IMR-90 (cell line): ENCODE measurements at regions not wholly inside any gene's neighbourhood (a gene's known extent, or its start where the extent isn't known, plus 50 kb on each side); places are given as distances from the start of the nearest gene placed in this dataset.

Source experiments
- ATAC-seq: fragments of 200-7000 bp; cut with Tn5 transposase; 2 replicates; pipeline ENCODE4 v1.9.1; 2020; ENCODE audit warnings: low read depth, mild to moderate bottlenecking, moderate library complexity
- BruUV-seq: library from RNA; stranded (reverse); fragments of 400-500 nt; replicated peaks from 2 replicates; lab custom pipeline; 2021; lab: Mats Ljungman, UMichigan
- CTCF ChIA-PET: fragments of 300-600 bp; formaldehyde crosslinking; extraction: SDS; loops from one replicate; lab custom pipeline; 2021; ENCODE audit warnings: antibody characterized with exemption; lab: Yijun Ruan, JAX
- POLR2A ChIA-PET: fragments of 300-600 bp; sonication (Branson Sonifier 250); formaldehyde crosslinking; loops from one replicate; lab custom pipeline; 2022; ENCODE audit warnings: antibody characterized with exemption; ENCODE audit not compliant: unreplicated experiment; lab: Charles Lee
- DNase-seq: peaks from one replicate; pipeline ENCODE4 v3.0.0; 2013
- H2AFZ ChIP-seq: replicated peaks from 2 replicates; pipeline ENCODE3; 2013; ENCODE audit warnings: low read length, mild to moderate bottlenecking; ENCODE audit not compliant: poor library complexity
- H2AK5ac ChIP-seq: 2 replicates; pipeline ENCODE4 v1.6.1; 2013; ENCODE audit warnings: low read depth, low read length, inconsistent platforms
- H2AK9ac ChIP-seq: replicated peaks from 2 replicates; pipeline ENCODE3; 2013; ENCODE audit warnings: mild to moderate bottlenecking, low read depth, low read length, moderate library complexity; ENCODE audit not compliant: poor library complexity
- H2BK120ac ChIP-seq: 2 replicates; pipeline ENCODE4 v1.6.1; 2013; ENCODE audit warnings: low read depth, low read length, inconsistent platforms
- H2BK15ac ChIP-seq: 3 replicates; pipeline ENCODE4 v1.6.1; 2013; ENCODE audit warnings: low read depth, low read length, inconsistent platforms
- H2BK20ac ChIP-seq: 2 replicates; pipeline ENCODE4 v1.6.1; 2013; ENCODE audit warnings: low read depth, mild to moderate bottlenecking, inconsistent platforms, low read length, moderate library complexity
- H2BK5ac ChIP-seq: 2 replicates; pipeline ENCODE4 v1.6.1; 2013; ENCODE audit warnings: mild to moderate bottlenecking, low read depth, low read length, inconsistent platforms; ENCODE audit not compliant: poor library complexity, severe bottlenecking
- H3K14ac ChIP-seq: replicated peaks from 2 replicates; pipeline ENCODE4 v1.6.1; 2013; ENCODE audit warnings: low read depth, low read length, inconsistent platforms
- H3K18ac ChIP-seq: 2 replicates; pipeline ENCODE4 v1.6.1; 2013; ENCODE audit warnings: low read depth, low read length, control low read depth
- H3K23ac ChIP-seq: 2 replicates; pipeline ENCODE4 v1.6.1; 2013; ENCODE audit warnings: low read depth, low read length, inconsistent platforms
- H3K27ac ChIP-seq: 2 replicates; pipeline ENCODE4 v1.5.1; 2013; ENCODE audit warnings: mild to moderate bottlenecking, control low read depth, low read length; ENCODE audit not compliant: insufficient read depth
- H3K27me3 ChIP-seq: 2 replicates; pipeline ENCODE4 v1.6.1; 2013; ENCODE audit warnings: low read length; ENCODE audit not compliant: control insufficient read depth, insufficient read depth
- H3K36me3 ChIP-seq: 2 replicates; pipeline ENCODE4 v1.6.1; 2013; ENCODE audit warnings: low read length, mixed read lengths; ENCODE audit not compliant: control insufficient read depth, insufficient read depth
- H3K4ac ChIP-seq: 2 replicates; pipeline ENCODE4 v1.6.1; 2013; ENCODE audit warnings: low read depth, low read length, inconsistent platforms
- H3K4me1 ChIP-seq: 2 replicates; pipeline ENCODE4 v1.6.1; 2013; ENCODE audit warnings: low read length, mixed read lengths; ENCODE audit not compliant: control insufficient read depth, insufficient read depth
- H3K4me2 ChIP-seq: 2 replicates; pipeline ENCODE4 v1.6.1; 2013; ENCODE audit warnings: low read depth, mild to moderate bottlenecking, control low read depth, low read length, moderate library complexity
- H3K4me3 ChIP-seq: 2 replicates; pipeline ENCODE4 v1.5.1; 2013; ENCODE audit warnings: low read depth, mild to moderate bottlenecking, control low read depth, low read length, moderate library complexity; ENCODE audit not compliant: insufficient read depth
- H3K56ac ChIP-seq: 2 replicates; pipeline ENCODE4 v1.6.1; 2013; ENCODE audit warnings: low read length, inconsistent platforms; ENCODE audit not compliant: insufficient read depth; ENCODE audit errors: extremely low read depth
- H3K79me1 ChIP-seq, 2 experiments: 2 replicates each; pipeline ENCODE4 v1.6.1; 2013; ENCODE audit warnings: low read length in 2 of 2, inconsistent platforms in 1 of 2, low read depth in 1 of 2
- H3K9ac ChIP-seq: 2 replicates; pipeline ENCODE4 v1.6.1; 2013; ENCODE audit warnings: low read depth, low read length, control low read depth
- H3K9me1 ChIP-seq: 2 replicates; pipeline ENCODE4 v1.6.1; 2013; ENCODE audit warnings: low read length, inconsistent platforms; ENCODE audit not compliant: insufficient read depth
- H3K9me3 ChIP-seq: 2 replicates; pipeline ENCODE4 v1.6.1; 2013; ENCODE audit warnings: low read length; ENCODE audit not compliant: control insufficient read depth, insufficient read depth
- H4K20me1 ChIP-seq: 2 replicates; pipeline ENCODE4 v1.6.1; 2013; ENCODE audit warnings: low read length, inconsistent platforms; ENCODE audit not compliant: insufficient read depth
- H4K5ac ChIP-seq: 2 replicates; pipeline ENCODE4 v1.6.1; 2013; ENCODE audit warnings: mild to moderate bottlenecking, low read depth, low read length, control low read depth
- H4K8ac ChIP-seq, 2 experiments: 2 replicates each; pipeline ENCODE4 v1.6.1; 2013; ENCODE audit warnings: low read depth in 2 of 2, low read length in 2 of 2, control low read depth in 1 of 2, inconsistent platforms in 1 of 2
- H4K91ac ChIP-seq: 2 replicates; pipeline ENCODE4 v1.6.1; 2013; ENCODE audit warnings: low read depth, low read length, inconsistent platforms; ENCODE audit not compliant: insufficient read depth
- CHD1 ChIP-seq: IDR thresholded peaks from 2 replicates; pipeline ENCODE4 v1.6.1; 2012; ENCODE audit warnings: low read depth, low read length, improper control_type of control experiment
- CTCF ChIP-seq: conservative IDR thresholded peaks from 2 replicates; pipeline ENCODE4 v1.5.1; 2012; ENCODE audit warnings: mild to moderate bottlenecking, low read depth, low read length, improper control_type of control experiment
- MAFK ChIP-seq: IDR thresholded peaks from 2 replicates; pipeline ENCODE4 v1.6.1; 2012; ENCODE audit warnings: low read depth, low read length, improper control_type of control experiment
- NFE2L2 ChIP-seq: fragments of 150-350 bp; IDR thresholded peaks from 2 replicates; pipeline ENCODE4 v1.6.1; 2016; ENCODE audit warnings: low read depth, mild to moderate bottlenecking, low read length
- WGBS, 2 experiments: methylation state at CpG; one replicate each; pipeline versions ENCODE4 v1.1.5 to v1.1.7; 2013; ENCODE audit warnings: missing lambda C conversion rate in 2 of 2; ENCODE audit not compliant: insufficient read length in 1 of 2; ENCODE audit errors: extremely low coverage in 2 of 2; 5-methylcytosine and 5-hydroxymethylcytosine counted together
- dilution Hi-C: fragments of 300-500 bp; cut with HindIII; formaldehyde crosslinking; loops from one replicate; pipeline ENCODE4 v1.14.3; 2018; ENCODE audit warnings: low sequenced_read_pairs; ENCODE audit not compliant: unreplicated experiment
- in situ Hi-C: fragments of 300-500 bp; cut with MboI; formaldehyde crosslinking; loops from 3 replicates; pipeline ENCODE4 v1.14.3; 2019; ENCODE audit warnings: low sequenced_read_pairs, inconsistent platforms, mixed read lengths
- intact Hi-C: fragments of 100-400 bp; cut with micrococcal nuclease; formaldehyde crosslinking; loops from 2 replicates; pipeline ENCODE4 v1.10.0; 2022

GRCh38 chr1:10953505-10954193 is 58.8 kb upstream of the TARDBP start:
- Histone ChIP-seq H2BK120ac (no peak overlapping the region), H2BK20ac (no peak overlapping the region), H3K9me3 (peaks cover 9% of the 10 kb centered on the region), H2BK15ac (no peak overlapping the region), H3K23ac (no peak overlapping the region), H3K4me2 (no peak overlapping the region), H3K79me1 (no peaks in the 10 kb centered on the region), H4K91ac (no peak overlapping the region), H3K27ac (no peak overlapping the region), H2BK5ac (no peak overlapping the region), H2AFZ (no peak overlapping the region), H3K14ac (no peak overlapping the region), H3K36me3 (no peaks in the 10 kb centered on the region), H3K27me3 (peaks cover 27% of the 10 kb centered on the region), H3K4me1 (no peaks in the 10 kb centered on the region), H4K20me1 (no peaks in the 10 kb centered on the region), H3K56ac (no peak overlapping the region), H2AK5ac (no peak overlapping the region), H3K9ac (no peak overlapping the region), H3K18ac (no peak overlapping the region), H3K4ac (no peak overlapping the region), H2AK9ac (no peak overlapping the region), H3K9me1 (no peaks in the 10 kb centered on the region), H3K4me3 (no peak overlapping the region), H4K8ac (no peak overlapping the region), H4K5ac (no peak overlapping the region)
- WGBS, 2 experiments, result 60% methylated on average over 1 of the region's 12 CpGs; no CpG with 5 or more reads in 1 of the 2 experiments
- no TSS peak for BruUV-seq
- intact Hi-C loops, result no loop called here
- DNase-seq (no peak), ATAC-seq (no peak)
- in situ Hi-C loops, result no loop called here
- dilution Hi-C loops, result no loop called here
- POLR2A ChIA-PET, result no interaction called here
- TF ChIP-seq CTCF (no peak), MAFK (no peak), NFE2L2 (no peak), CHD1 (no peak)
- CTCF ChIA-PET, result no interaction called here
